ENCODE measurements at regions not wholly inside any gene's neighbourhood (a gene's known extent, or its start where the extent isn't known, plus 50 kb on each side); places are given as distances from the start of the nearest gene placed in this dataset.
"Not testable (repeated sequence)": the region's sequence is repeated elsewhere in the genome, so short reads cannot be mapped to it uniquely, and the experiment has no call there.

DNA sequence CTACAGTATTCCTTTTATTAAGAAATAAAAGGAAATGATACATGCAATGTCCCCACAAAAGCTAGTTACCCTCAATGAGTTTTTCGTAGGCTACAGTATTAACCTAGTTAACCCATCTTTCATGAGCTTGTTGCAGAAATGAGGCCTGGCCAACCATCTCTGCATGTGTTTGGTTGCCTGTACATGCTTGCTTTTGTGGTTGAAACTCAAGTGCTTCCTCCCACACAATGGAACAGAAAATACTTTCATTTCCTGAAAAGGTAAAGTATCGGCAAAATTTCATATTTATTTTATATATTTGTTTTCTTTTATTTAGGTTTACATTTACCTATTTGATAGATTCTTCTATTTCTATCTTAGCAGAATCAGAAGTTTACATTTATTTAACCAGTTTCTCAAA lies 214.6 kb upstream of the FAM241A start:
- DNase-seq = no peak

DNA sequence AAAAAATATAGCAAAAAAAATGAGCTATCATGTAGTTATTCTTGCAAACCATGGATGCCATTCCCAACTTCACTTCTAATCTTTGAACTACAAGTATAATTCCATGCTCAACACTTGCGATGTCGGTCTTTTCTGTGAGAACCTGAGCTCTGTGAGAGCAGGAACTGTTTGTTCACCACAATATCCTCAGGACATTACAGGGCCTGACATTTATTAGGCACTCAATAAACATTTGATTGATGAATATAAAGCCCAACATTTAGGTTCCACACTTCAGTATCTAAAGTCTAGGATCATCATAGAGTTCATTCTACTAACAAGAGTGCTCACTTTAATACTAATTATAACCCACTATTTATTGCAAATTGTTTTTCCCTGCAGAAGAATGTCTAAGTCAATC lies 211.6 kb upstream of the FAM241A start:
- no peak for DNase-seq

- no peak for DNase-seq
Observed at GRCh38 chr4:111934314-111934713, 210.9 kb upstream of the FAM241A start.

- no peak for DNase-seq
Observed at GRCh38 chr4:111937368-111937767, 207.9 kb upstream of the FAM241A start.

GRCh38 chr4:111941957-111942356 lies 203.3 kb upstream of the FAM241A start:
- DNase-seq = no peak

GRCh38 chr4:111943796-111944203 lies 201.5 kb upstream of the FAM241A start:
- DNase-seq = no peak

DNA sequence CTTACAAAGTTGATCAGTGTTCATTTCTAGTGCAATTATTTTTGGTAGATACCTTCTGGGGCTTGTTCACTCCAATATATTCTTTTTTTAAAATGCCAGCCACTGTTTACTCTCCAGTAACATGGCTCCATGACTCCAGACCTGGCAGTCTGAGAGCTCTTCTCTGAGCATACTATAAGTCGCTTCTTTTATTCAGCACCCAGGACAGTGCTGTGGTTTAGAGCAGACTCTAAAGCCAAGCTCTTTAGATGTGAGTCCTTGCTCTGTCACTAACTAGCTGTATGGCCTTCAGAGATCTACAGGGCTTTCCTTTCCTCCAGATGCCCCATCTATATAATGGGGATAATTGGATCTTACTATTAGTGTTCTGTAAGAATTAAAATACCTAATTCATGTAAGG lies 200.2 kb upstream of the FAM241A start:
- DNase-seq = no peak

DNA sequence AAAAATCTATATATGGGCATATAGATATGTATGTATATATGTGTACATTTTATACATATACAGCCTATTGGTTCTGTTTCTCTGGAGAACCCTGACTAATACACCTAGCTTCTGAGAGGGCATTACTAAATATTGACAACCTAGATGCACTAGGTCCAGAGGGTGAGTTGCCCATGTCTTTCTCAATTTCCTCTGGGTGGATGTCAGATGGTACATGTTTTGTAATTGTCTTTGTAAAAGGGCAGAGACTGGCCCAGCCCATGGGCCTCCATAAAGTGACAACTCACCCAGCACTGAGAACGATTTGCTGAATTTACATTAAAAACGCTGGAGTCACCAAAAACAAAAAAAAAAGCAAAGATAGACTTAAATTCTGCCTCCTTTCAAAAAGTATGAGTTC lies 198.5 kb upstream of the FAM241A start:
- no peak for DNase-seq

DNA sequence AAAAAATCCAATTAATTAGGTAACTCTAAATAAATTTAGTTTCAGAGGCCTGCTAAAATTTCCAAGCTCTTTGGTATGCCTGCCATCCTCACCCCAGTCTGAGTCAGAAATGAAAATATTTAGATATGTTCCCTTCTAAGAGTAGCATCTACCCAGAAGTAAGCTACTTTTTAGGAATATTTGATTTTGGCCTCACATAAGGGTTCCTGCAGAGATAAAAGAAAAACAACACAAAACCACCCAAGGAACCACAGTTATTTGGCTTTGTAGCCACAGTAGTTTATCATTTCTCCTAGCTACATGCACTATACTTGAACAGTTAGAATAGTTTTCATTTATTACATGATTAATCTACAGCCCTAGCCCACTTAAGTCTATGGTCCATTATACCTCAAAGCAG lies 192.6 kb upstream of the FAM241A start:
- no peak for DNase-seq

GRCh38 chr4:111954550-111954949 lies 190.7 kb upstream of the FAM241A start:
- no peak for DNase-seq

DNA sequence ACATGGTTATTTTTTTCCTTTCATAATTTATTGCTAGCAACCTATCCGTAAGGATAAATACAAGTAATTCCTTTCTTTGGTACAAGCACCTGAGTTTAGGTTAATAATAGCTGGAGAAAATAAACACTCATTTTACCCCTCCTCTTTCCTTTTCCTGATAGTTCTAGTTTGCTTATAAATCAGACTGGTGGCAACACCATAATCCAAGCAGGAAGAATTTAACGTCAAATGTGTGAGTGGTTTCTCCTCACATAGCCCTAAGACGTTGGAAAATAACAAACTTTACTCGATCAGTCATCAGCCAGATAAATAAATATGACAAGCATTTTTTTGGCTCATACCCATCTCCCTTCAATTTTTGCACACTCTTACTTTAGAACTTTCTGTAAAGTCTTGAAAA lies 190.3 kb upstream of the FAM241A start:
- DNase-seq = no peak

GRCh38 chr4:111957116-111957515 lies 188.1 kb upstream of the FAM241A start:
- DNase-seq = no peak

GRCh38 chr4:111957997-111958396 lies 187.3 kb upstream of the FAM241A start:
- DNase-seq = no peak

GRCh38 chr4:111959222-111959621 lies 186.0 kb upstream of the FAM241A start:
- DNase-seq = no peak

DNA sequence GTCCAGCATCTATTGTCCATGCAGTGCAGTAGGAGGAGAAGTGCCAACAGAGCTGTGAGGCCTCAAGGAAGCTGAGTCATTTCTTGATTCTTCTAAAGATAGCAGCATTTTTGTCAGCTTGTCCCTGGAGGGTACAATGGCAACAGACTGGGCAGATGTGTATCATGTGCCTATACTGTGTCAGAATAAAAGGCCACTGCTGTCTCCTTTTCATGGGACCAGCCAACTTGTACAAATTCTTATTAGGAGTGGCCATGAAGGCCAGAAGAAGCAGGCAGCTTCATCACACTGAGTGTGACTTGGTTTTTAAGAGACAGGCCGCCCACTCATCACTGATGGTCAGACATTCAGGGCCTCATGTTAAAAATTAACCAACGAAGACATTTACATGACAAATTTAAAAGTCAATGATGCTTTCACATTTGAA lies 185.0 kb upstream of the FAM241A start:
- DNase-seq = no peak

GRCh38 chr4:111961026-111961425 lies 184.2 kb upstream of the FAM241A start:
- DNase-seq = not testable (repeated sequence)

DNA sequence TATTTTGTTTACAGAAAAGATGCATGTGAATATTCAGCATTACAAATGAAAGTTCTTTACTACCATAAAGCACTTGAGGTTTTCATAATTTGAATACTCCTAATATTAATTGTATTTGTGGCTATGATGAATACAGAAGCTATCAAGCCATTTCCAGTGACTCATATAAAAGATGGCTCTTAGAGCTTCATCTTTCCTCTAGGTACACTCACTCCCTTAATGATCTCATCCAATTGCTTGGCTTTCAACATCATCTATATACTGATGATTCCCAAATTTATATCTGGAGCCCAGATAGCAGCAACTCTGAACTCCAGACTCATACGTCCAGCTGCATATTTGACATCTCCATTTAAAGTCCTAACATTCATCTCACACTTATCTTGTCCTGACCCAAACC lies 183.4 kb upstream of the FAM241A start:
- no peak for DNase-seq

DNA sequence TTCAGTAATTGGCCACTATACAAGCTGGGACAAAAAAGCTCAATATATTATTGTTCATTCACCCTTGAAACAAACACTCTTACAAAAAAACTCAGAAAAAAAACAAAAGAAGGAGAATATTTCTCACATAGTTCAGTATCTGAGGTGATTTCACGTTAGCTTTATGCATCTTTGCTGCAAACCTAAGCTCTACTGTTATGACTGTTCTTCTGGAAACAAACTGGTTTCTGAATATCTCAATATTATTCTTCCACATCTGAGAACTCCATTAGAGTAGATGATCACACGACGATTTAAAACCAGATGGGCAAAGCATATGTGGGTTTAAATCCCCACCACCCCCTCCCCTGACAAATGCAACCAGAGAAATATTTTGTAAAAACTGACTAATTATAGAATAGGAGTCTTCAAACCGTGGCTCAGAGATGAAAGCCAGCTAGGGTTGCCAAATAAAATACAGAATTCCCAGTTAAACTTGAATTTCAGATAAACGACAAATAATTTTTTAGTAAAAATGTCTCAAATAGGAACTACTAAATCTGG lies 182.0 kb upstream of the FAM241A start:
- DNase-seq = no peak

- no peak for DNase-seq
Observed at GRCh38 chr4:111977419-111977965, 167.8 kb upstream of the FAM241A start.

DNA sequence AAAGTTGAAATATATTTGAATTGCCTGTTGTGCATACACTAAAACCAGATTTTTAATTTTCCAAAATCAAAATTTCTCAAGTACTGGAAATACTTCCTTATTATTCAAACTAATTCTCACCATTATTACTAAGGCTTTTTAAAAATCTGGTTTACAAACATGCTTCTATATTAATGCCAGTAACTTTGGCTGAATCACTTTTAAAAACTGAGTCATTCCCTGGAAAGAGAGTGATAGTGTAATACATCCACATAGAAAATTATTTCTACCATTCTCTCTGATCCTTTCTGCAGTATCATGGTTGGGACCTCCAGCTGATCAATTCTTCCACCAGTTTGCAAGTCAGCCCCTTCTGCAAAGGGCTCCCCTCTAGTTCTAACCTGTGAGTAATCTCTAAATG lies 165.3 kb upstream of the FAM241A start:
- DNase-seq = no peak

GRCh38 chr4:111982089-111982488 lies 163.2 kb upstream of the FAM241A start:
- DNase-seq = no peak

DNA sequence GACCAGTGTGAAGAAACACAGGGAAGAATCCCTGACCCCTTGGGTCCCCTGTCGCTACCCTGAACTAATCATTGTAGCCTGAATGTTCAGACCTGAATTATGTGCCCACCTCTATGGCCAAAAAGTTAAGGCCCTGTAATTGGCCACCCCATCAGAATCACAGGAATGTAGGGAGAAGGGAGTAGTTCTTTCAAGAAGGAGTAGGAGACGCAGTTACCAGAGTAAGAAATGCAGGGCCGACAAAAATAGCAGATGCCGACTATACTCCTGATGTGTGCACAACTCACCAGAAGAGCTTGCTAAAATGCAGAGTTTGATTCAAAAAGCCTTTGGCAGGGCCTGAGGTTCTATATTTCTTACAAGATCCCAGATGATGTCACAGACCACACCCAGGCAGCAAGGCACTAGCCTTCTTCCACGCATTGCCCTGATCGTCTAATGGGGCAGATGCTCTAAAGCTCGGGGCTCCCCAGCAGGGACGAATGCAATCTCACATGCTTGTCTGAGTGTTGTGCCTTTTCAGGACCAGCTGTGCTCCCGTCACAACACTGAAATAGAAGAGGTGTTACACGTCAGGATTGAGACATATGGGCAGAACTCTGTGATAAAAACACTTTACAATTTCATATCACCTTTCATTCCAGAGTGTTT lies 161.0 kb upstream of the FAM241A start:
- DNase-seq = no peak

- no peak for DNase-seq
Observed at GRCh38 chr4:111985426-111985825, 159.8 kb upstream of the FAM241A start.

DNA sequence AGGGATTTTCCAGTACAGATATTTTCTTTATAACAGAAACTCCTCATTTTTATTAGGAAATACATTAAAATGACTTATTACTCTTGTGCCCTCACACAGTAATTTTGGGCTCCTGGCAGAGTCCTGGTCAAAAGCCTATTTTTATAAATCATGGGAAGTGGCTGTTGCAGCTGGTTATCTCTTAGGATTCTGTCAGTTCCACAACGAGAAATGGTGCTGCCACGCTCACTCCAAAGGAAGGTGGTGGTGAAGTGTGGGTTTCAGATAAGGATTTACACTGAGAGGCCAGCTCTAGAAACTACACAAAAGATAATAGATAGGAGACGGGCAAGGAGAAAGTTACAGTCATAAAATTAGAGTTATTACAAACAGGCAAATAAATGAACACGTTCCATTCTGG lies 159.2 kb upstream of the FAM241A start:
- DNase-seq = no peak

DNA sequence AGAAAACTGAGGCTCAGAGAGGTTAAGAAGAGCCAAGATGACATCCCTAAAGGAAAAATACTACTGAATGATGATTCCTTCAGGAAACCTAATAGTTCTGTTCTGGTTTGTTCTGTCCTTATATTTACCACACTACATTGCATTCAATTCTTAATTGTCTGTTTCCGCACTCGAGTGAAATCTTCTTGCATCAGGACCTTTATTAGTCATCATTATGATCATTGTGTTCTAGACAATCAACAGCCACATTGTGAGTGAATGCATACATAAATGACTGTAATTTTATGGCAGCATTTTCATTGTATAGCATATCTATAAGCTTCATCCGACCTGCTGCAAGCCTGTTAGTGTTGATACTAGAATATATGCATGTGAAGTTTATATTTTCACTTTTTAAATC lies 156.7 kb upstream of the FAM241A start:
- no peak for DNase-seq
